DMS 273 treated with DMSO at 0.1 percent for 48 hours (cell line): ENCODE measurements at regions not wholly inside any gene's neighbourhood (a gene's known extent, or its start where the extent isn't known, plus 50 kb on each side); places are given as distances from the start of the nearest gene placed in this dataset.
A peak's percentile ranks its signal among the peaks of the same experiment; 100 is the strongest.

ENCODE experiments used
- DNase-seq: peaks from one replicate; lab custom pipeline; 2025; lab: John Stamatoyannopoulos, UW

DNA sequence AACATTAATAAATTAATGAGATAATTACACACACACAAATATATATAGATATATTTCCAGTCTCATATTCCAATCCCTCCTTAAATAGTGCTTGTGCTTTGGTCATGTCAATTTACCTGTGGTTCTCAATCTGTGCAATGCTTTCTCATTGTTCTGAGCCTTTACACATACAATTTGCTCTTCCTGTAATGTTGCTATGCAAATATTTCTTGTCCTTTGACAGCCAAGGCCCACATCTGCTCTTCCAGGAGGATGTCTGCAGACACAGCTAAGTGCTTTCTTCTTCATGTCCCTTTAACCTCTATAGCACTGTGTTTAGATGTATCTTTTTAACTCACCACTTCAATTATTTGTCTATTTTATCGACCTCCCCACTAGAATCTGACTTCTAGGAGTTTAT is 67.3 kb upstream of the RAPGEF2 start:
- DNase-seq = no peak

DNA sequence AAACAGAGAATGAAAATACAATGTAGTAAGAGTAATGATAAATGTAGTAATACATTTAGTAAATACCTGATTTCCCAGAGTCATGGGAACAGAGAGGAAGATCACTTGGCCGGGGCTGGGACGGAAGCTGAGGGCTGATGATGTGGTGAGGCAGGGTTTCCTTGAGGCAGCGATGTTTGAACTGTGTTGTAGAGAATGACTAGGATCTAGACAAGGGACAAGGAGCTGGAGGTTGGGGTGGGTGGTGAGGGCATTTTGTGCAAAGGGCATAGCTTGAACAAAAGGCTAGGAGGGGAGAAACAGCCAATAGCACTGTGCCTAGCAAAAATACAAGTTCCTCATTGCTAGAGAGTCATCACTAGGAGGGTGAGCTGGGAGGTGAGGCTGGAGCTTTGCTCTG is 64.3 kb upstream of the RAPGEF2 start:
- no peak for DNase-seq

- no peak for DNase-seq
These were observed 61.5 kb upstream of the RAPGEF2 start for GRCh38 chr4:159041054-159042034.

GRCh38 chr4:159042097-159042605 is 60.7 kb upstream of the RAPGEF2 start:
- DNase-seq = peak; percentile 1

DNA sequence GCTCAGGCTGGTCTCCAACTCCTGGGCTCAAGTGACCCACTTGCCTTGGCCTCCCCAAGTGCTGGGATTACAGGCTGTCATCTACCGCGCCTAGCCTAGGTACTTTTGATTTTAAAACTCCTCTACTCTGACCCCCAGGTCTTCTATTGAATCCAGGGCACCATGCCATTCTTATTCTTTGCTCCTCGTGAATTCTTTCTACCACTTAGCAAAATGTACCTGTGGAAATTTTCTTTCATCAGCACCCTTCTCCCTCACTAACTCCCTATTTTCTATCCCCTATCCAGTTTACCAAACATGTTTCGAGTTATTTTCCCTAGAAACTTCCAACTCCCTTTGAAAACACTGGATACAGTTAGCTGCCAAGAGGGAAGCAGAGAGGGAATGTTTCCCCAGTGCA is 60.0 kb upstream of the RAPGEF2 start:
- no peak for DNase-seq

- no peak for DNase-seq
These were observed 59.0 kb upstream of the RAPGEF2 start for GRCh38 chr4:159043861-159044260.

DNA sequence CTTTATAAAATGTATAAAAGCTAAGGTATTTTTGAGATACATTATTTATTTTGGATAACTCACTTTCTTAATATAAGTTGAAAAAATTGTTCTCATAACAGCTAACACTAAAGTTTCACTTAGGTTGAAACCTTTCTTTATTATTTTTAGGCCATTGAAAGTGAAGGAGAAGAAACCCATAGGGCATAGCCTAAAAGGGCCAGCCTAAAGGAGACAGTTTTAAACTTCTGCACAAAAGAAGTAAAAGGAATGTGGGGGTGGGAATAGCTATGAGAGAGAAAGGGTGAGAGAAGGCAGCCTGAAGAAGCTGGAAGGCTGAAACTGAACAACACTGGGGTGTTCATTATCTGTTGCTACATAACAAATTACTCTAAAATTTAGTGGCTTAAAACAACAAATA is 57.6 kb upstream of the RAPGEF2 start:
- DNase-seq = no peak

DNA sequence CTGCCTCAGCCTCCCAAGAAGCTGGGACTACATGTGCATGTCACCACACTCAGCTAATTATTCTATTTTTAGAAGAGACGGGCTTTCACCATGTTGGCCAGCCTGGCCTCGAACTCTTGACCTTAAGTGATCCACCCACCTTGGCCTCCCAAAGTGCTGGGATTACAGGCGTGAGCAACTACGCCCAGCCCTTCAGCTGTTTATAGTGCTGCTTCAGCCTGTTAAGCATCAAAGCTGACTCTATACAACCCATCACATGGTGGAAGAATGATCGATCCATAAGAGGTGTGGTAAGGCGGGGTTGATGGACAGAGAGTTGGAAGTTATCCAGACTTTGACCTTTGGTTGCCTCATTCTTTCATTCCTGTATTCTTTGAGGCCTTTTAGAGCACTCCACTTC is 56.2 kb upstream of the RAPGEF2 start:
- no peak for DNase-seq

DNA sequence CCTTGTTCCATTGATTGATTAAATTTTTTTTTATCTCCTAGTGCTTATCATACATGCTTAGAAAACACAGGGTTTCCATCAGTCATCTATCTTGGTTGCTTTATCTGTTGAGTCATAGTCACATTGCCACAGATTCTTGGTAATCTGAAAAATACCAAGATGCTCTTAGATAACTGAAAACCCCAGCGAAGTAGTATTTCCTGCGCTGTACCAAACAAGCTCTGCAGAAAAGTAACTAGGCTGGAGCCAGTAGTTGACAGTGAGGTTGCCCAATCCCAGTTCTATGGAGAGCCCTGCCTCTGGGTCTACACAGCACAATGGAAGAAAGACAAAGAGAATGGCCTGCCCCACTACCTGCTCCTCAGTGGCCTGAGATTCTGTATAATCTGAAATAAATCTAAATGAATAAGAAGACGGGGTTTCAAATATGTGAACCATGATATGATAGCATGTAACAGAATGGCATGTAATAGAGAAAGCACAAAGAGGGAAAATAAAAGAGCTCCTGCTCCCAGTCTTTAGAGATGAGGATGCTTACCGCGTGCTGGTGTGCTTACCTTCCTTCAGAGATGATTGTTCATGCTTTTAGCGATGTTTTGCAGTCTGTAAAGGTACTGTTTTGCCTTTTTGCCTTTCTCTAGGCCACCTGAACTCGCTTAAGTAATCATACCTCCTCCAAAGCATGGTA is 55.3 kb upstream of the RAPGEF2 start:
- DNase-seq = no peak

GRCh38 chr4:159048166-159048886 is 54.6 kb upstream of the RAPGEF2 start:
- DNase-seq = no peak

DNA sequence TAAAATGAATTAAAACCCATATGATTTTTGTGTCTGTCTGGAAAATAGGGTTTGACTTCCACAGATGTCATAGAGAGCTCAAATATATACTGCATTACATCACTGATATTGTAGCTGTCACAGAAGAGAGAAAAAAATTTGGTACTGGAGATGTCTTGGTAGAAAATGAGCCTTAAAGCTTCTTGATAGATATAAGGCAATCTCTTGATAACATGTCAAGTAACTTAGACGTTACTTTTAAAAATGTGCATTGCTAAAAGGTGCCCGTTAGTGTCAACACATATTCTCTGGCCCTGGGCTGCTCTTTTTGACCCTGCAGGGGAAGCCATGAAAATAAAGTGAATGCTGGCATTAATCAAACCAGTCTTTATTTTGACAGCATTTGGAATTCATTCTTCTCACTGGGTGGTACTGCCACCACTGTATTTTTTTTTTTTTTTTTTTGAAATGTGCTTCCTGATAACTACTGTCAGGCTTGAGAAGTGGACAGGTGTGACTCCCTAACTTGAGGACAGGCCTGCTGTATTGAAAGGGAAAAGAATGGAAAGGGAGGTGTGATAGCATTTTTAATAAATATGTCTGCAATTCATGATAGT is 53.0 kb upstream of the RAPGEF2 start:
- no peak for DNase-seq

DNA sequence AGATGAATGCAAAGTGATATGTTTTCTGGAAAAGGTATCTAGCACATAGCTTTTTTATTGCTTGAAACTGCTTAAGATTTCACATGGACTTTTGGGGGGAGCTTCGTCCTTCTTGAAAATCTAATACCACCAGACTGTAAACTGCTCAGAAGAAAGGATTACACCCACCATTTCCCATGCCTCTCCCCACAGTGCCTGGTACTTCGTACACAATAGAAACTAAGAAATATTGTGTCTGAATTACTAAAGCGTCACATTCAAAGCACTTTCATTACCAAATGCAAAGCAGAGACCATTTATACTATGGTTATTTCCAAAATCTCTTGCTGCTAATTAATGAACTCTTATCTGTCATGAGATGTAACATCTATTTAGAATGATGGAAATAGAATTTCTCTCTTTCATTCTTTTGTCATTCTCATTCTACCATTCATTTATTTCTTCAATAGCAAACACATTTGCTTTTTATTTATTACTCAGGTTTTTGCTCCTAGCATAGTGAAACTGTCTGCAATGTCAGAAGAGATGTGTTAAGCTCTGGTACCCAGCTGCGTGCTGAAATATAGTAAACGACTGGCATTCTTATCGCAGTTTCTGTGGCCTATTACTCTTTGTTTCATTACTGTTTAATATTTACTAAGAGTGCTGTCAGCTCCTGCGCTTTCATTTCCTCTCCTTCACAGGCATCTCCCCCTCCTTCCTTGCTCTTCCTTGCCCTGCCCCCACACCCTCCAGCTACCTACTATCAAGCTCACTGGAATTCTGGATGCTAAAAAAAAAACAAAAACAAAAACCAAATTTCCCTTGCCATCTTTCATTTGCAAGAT is 51.4 kb upstream of the RAPGEF2 start:
- no peak for DNase-seq

DNA sequence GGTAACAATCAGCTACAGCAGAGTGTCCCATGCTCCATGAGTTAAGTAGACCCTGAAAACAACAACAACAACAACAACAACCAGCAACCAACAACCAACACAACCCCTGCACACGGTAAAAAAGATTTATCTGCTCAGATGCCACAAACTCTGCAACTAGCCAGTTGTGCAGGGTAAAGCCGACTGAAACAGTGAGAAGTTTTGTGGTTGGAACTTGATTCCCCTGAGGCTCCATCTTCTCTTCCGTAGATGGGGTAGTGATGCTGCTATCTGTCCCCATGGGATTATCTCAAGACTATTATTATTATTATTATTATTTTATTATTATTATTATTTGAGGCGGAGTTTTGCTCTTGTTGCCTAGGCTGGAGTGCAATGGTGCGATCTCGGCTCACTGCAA is 50.6 kb upstream of the RAPGEF2 start:
- no peak for DNase-seq
